ENCODE measurements at regions not wholly inside any gene's neighbourhood (a gene's known extent, or its start where the extent isn't known, plus 50 kb on each side); places are given as distances from the start of the nearest gene placed in this dataset.

GRCh38 chr3:66778777-66779176, 219.3 kb upstream of the KBTBD8 start:
- TF ChIP-seq, protein P1, sequence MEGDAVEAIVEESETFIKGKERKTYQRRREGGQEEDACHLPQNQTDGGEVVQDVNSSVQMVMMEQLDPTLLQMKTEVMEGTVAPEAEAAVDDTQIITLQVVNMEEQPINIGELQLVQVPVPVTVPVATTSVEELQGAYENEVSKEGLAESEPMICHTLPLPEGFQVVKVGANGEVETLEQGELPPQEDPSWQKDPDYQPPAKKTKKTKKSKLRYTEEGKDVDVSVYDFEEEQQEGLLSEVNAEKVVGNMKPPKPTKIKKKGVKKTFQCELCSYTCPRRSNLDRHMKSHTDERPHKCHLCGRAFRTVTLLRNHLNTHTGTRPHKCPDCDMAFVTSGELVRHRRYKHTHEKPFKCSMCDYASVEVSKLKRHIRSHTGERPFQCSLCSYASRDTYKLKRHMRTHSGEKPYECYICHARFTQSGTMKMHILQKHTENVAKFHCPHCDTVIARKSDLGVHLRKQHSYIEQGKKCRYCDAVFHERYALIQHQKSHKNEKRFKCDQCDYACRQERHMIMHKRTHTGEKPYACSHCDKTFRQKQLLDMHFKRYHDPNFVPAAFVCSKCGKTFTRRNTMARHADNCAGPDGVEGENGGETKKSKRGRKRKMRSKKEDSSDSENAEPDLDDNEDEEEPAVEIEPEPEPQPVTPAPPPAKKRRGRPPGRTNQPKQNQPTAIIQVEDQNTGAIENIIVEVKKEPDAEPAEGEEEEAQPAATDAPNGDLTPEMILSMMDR (IDR thresholded peaks at IDR 0.05) = no peak
- TF ChIP-seq POLR2A (IDR thresholded peaks at IDR 0.05) = no peak
